ENCODE measurements at regions not wholly inside any gene's neighbourhood (a gene's known extent, or its start where the extent isn't known, plus 50 kb on each side); places are given as distances from the start of the nearest gene placed in this dataset.

GRCh38 chr20:22924046-22924737, 110.9 kb upstream of the SSTR4 start:
- no peak for DNase-seq

GRCh38 chr20:22924949-22925612, 110.0 kb upstream of the SSTR4 start:
- DNase-seq: no peak

- no peak for DNase-seq
These were observed 109.5 kb upstream of the SSTR4 start for GRCh38 chr20:22925613-22925983.

- no peak for DNase-seq
These were observed 107.6 kb upstream of the SSTR4 start for GRCh38 chr20:22927537-22927936.

- no peak for DNase-seq
These were observed 106.4 kb upstream of the SSTR4 start for GRCh38 chr20:22928679-22929078.

GRCh38 chr20:22929661-22930060, 105.5 kb upstream of the SSTR4 start:
- no peak for DNase-seq

GRCh38 chr20:22931653-22932608, 103.2 kb upstream of the SSTR4 start:
- no peak for DNase-seq

- DNase-seq: no peak
These were observed 95.9 kb upstream of the SSTR4 start for GRCh38 chr20:22939181-22939580.

- no peak for DNase-seq
These were observed 94.8 kb upstream of the SSTR4 start for GRCh38 chr20:22940350-22940749.

GRCh38 chr20:22941550-22941949, 93.6 kb upstream of the SSTR4 start:
- no peak for DNase-seq

GRCh38 chr20:22942742-22943141, 92.4 kb upstream of the SSTR4 start:
- DNase-seq: no peak

GRCh38 chr20:22944062-22944461, 91.0 kb upstream of the SSTR4 start:
- no peak for DNase-seq

GRCh38 chr20:22944936-22945335, 90.2 kb upstream of the SSTR4 start:
- DNase-seq: no peak

GRCh38 chr20:22946596-22946995, 88.5 kb upstream of the SSTR4 start:
- DNase-seq: no peak

- no peak for DNase-seq
These were observed 85.6 kb upstream of the SSTR4 start for GRCh38 chr20:22949331-22950109.

GRCh38 chr20:22951966-22952365, 83.1 kb upstream of the SSTR4 start:
- DNase-seq: no peak

- DNase-seq: no peak
These were observed 80.5 kb upstream of the SSTR4 start for GRCh38 chr20:22954661-22955060.

GRCh38 chr20:22958390-22958789, 76.7 kb upstream of the SSTR4 start:
- DNase-seq: no peak

- DNase-seq: no peak
These were observed 72.3 kb upstream of the SSTR4 start for GRCh38 chr20:22962567-22963439.

GRCh38 chr20:22963581-22963980, 71.5 kb upstream of the SSTR4 start:
- no peak for DNase-seq

- DNase-seq: no peak
These were observed 68.2 kb upstream of the SSTR4 start for GRCh38 chr20:22966787-22967464.
